Fibroblast of the aortic adventitia (primary cell): ENCODE measurements at regions not wholly inside any gene's neighbourhood (a gene's known extent, or its start where the extent isn't known, plus 50 kb on each side); places are given as distances from the start of the nearest gene placed in this dataset.
"Not testable (repeated sequence)": the region's sequence is repeated elsewhere in the genome, so short reads cannot be mapped to it uniquely, and the experiment has no call there.

ENCODE experiments used
- DNase-seq: peaks from one replicate; pipeline ENCODE4 v3.0.0-alpha.2; 2010; ENCODE audit warnings: low read depth
- H3K4me3 ChIP-seq: 2 replicates; pipeline ENCODE4 v1.5.1; 2011; ENCODE audit warnings: low read depth, mild to moderate bottlenecking, control low read depth, low read length, moderate library complexity
- CTCF ChIP-seq: IDR thresholded peaks from 2 replicates; pipeline ENCODE4 v1.5.1; 2011; ENCODE audit warnings: mild to moderate bottlenecking, low read length, control low read depth, inconsistent platforms; ENCODE audit not compliant: insufficient read depth

- TF ChIP-seq CTCF, result no peak
- H3K4me3 ChIP-seq, result no peak overlapping the region
- no peak for DNase-seq
Observed at GRCh38 chr3:44132061-44132460, 109.6 kb upstream of the TOPAZ1 start.

GRCh38 chr3:44132593-44132992 lies 109.1 kb upstream of the TOPAZ1 start:
- DNase-seq, result no peak
- no peak overlapping the region for H3K4me3 ChIP-seq
- TF ChIP-seq CTCF, result no peak

DNA sequence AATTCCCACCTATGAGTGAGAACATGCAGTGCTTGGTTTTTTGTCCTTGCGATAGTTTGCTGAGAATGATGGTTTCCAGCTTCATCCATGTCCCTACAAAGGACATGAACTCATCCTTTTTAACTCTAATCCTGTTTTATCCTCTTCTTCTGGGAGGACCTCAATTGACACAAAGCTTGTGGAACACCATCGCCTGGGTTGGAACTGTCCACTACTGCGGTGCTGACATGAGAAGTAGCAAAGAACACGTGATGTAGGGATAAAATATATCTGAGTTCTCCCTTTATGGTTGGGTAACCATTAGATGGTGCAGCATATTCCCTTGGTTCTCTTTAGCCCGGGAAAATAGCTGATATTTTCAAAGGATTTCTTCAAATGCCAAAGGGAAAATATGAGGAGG lies 105.3 kb upstream of the TOPAZ1 start:
- TF ChIP-seq CTCF, result no peak

GRCh38 chr3:44146073-44146472 lies 95.6 kb upstream of the TOPAZ1 start:
- no peak overlapping the region for H3K4me3 ChIP-seq
- DNase-seq, result no peak
- no peak for TF ChIP-seq CTCF

More for the DNA sequence above, 105.3 kb upstream of the TOPAZ1 start:
- no peak overlapping the region for H3K4me3 ChIP-seq
- peak; percentile 17 for DNase-seq

DNA sequence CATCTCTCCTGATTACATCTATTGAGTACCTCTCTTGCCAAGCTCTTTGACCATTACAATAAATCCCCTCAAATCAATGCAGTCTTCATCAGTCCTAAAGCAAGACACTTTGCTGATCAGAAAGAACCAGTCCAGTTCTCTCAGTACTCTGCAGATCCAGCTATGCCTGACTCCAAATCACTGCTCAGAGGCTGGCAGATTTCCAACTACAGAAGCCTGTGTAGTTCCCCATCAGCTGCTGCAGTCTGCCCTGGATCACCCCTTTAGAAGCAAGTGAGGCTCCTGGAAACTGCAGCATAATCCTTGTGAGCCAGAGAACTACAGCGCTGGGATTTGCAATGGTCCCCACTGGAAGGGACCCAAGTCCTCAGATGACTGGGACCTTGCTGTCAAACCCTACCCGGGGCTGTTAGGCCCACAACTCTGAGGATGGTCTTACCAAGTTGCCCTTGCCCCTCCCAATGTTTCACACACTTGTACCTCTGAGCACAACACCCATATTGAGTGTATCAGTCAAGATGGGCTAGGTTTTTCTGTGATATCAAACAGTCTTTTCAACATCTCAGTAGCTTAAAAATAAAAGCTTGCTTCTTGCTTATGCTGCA lies 81.9 kb upstream of the TOPAZ1 start:
- TF ChIP-seq CTCF, result no peak
- H3K4me3 ChIP-seq, result no peak overlapping the region
- DNase-seq, result no peak

DNA sequence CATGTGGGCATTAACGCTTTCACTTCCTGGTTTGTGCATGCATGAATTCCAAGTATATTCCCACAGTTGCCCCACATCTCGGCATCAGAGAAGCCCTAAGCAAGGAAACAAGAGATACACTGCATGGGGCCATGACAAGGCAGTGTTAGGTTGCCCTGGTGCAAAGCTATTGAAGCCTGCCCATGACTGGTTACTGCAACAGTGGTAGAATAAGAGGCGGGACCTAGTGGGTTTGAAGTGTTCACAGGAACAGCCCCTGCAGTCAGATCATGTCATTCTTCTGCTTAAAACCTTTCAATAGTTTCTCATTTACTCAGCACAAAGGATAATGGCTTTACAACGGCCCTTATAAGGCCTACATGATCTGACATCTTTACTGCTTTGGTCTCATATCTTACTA lies 80.9 kb upstream of the TOPAZ1 start:
- no peak for TF ChIP-seq CTCF
- no peak for DNase-seq

GRCh38 chr3:44171891-44172290 lies 69.8 kb upstream of the TOPAZ1 start:
- no peak for DNase-seq
- H3K4me3 ChIP-seq, result no peak overlapping the region
- no peak for TF ChIP-seq CTCF

More for the DNA sequence above, 80.9 kb upstream of the TOPAZ1 start:
- no peak overlapping the region for H3K4me3 ChIP-seq

DNA sequence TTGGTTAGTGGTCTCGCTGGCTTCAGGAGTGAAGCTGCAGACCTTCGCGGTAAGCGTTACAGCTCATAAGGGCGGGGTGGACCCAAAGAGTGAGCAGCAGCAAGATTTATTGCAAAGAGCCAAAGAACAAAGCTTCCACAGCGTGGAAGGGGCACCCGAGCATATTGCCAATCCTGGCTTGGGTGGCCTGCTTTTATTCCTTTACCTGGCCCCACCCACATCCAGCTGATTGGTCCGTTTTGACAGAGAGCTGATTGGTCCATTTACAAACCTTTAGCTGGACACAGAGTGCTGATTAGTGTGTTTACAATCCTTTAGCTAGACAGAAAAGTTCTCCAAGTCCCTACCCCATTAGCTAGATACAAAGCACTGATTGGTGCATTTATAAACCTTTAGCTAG lies 69.0 kb upstream of the TOPAZ1 start:
- DNase-seq, H3K4me3 ChIP-seq: not testable (repeated sequence)
